A673 (cell line): ENCODE measurements at regions not wholly inside any gene's neighbourhood (a gene's known extent, or its start where the extent isn't known, plus 50 kb on each side); places are given as distances from the start of the nearest gene placed in this dataset.

Experiments used
- EZH2 ChIP-seq: fragments of 200-600 bp; sonication (generic); IDR thresholded peaks from 2 replicates; pipeline ENCODE4 v1.6.1; 2017; ENCODE audit warnings: borderline replicate concordance, low read depth, mild to moderate bottlenecking, mixed read lengths, antibody characterized with exemption, low read length; ENCODE audit not compliant: poor library complexity, severe bottlenecking
- TF ChIP-seq, protein P1 (sequence below): fragments of 300-800, 200-600 bp; sonication (generic); conservative IDR thresholded peaks from 2 replicates; pipeline ENCODE4 v1.5.1; 2017; ENCODE audit warnings: low read depth, mild to moderate bottlenecking, antibody characterized with exemption, low read length, moderate library complexity, mixed read lengths

DNA sequence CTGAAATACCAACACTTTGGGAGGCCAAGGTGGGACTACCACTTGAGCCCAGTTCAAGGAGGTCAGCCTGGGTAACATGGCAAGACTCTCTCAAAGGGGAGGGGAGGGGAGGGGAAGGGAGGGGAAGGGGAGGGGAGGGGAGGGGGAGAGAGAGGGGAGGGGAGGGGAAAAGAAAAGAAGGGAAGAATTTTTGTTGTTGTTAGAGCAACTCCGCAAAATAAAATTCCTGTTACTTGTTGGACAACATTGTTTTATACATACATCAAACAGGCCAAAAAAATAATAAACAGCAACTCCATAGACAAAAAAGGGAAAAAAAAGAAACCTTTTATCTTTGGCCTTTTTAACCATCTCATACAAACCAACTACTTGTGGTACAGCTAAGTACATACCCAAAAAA, 57.3 kb upstream of the TRIM24 start:
- TF ChIP-seq, protein P1, sequence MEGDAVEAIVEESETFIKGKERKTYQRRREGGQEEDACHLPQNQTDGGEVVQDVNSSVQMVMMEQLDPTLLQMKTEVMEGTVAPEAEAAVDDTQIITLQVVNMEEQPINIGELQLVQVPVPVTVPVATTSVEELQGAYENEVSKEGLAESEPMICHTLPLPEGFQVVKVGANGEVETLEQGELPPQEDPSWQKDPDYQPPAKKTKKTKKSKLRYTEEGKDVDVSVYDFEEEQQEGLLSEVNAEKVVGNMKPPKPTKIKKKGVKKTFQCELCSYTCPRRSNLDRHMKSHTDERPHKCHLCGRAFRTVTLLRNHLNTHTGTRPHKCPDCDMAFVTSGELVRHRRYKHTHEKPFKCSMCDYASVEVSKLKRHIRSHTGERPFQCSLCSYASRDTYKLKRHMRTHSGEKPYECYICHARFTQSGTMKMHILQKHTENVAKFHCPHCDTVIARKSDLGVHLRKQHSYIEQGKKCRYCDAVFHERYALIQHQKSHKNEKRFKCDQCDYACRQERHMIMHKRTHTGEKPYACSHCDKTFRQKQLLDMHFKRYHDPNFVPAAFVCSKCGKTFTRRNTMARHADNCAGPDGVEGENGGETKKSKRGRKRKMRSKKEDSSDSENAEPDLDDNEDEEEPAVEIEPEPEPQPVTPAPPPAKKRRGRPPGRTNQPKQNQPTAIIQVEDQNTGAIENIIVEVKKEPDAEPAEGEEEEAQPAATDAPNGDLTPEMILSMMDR: no peak
- no peak for TF ChIP-seq EZH2
